GM23338 (cell line): ENCODE measurements at regions not wholly inside any gene's neighbourhood (a gene's known extent, or its start where the extent isn't known, plus 50 kb on each side); places are given as distances from the start of the nearest gene placed in this dataset.

Experiments used
- ATAC-seq: fragments of 200-7000 bp; cut with Tn5 transposase; 3 replicates; pipeline ENCODE4 v1.9.1; 2020
- DNase-seq: peaks from one replicate; pipeline ENCODE4 v3.0.0-alpha.2; 2015; ENCODE audit warnings: low spot score
- H2AFZ ChIP-seq: fragments of 200-600 bp; sonication (generic); 2 replicates; pipeline ENCODE4 v1.8.0; 2016; ENCODE audit warnings: antibody characterized with exemption, mild to moderate bottlenecking, moderate library complexity
- H3F3A ChIP-seq: fragments of 200-600 bp; sonication (generic); replicated peaks from 2 replicates; pipeline ENCODE4 v1.8.0; 2017; ENCODE audit warnings: antibody characterized with exemption, mixed run types, low read depth
- H3K27ac ChIP-seq: fragments of 200-600 bp; sonication (generic); 2 replicates; pipeline ENCODE4 v1.6.1; 2016; ENCODE audit warnings: low read depth
- H3K27me3 ChIP-seq: fragments of 200-600 bp; sonication (generic); 2 replicates; pipeline ENCODE4 v1.8.0; 2016; ENCODE audit warnings: mild to moderate bottlenecking, mixed run types, moderate library complexity; ENCODE audit not compliant: insufficient read depth
- H3K36me3 ChIP-seq: fragments of 200-600 bp; sonication (generic); 2 replicates; pipeline ENCODE4 v1.8.0; 2016; ENCODE audit warnings: mild to moderate bottlenecking; ENCODE audit not compliant: insufficient read depth
- H3K4me1 ChIP-seq: fragments of 200-600 bp; sonication (generic); 2 replicates; pipeline ENCODE4 v1.8.0; 2016; ENCODE audit warnings: mild to moderate bottlenecking, moderate library complexity; ENCODE audit not compliant: insufficient read depth
- H3K4me2 ChIP-seq: fragments of 200-600 bp; sonication (generic); 2 replicates; pipeline ENCODE4 v1.7.1; 2017; ENCODE audit warnings: mixed run types
- H3K4me3 ChIP-seq: fragments of 200-600 bp; sonication (generic); 2 replicates; pipeline ENCODE4 v1.6.1; 2016; ENCODE audit warnings: mixed run types
- H3K79me2 ChIP-seq: fragments of 200-600 bp; sonication (generic); replicated peaks from 2 replicates; pipeline ENCODE4 v1.8.0; 2017; ENCODE audit warnings: mild to moderate bottlenecking; ENCODE audit not compliant: insufficient read depth
- H3K9me2 ChIP-seq: fragments of 200-600 bp; sonication (generic); 2 replicates; pipeline ENCODE4 v1.8.0; 2017; ENCODE audit not compliant: insufficient read depth
- H4K20me1 ChIP-seq: fragments of 200-600 bp; sonication (generic); replicated peaks from 2 replicates; pipeline ENCODE4 v1.8.0; 2017; ENCODE audit warnings: mild to moderate bottlenecking; ENCODE audit not compliant: insufficient read depth
- H3K27ac Mint-ChIP-seq: 2 replicates; pipeline ENCODE4 v1.8.0; 2020; ENCODE audit warnings: inconsistent platforms, mild to moderate bottlenecking, moderate library complexity, mixed read lengths
- H3K27me3 Mint-ChIP-seq: 3 replicates; pipeline ENCODE4 v1.8.0; 2022; ENCODE audit warnings: low read depth, mild to moderate bottlenecking, moderate library complexity, mixed read lengths, inconsistent platforms; ENCODE audit not compliant: insufficient read depth, poor library complexity
- H3K36me3 Mint-ChIP-seq: 3 replicates; pipeline ENCODE4 v1.8.0; 2021; ENCODE audit warnings: low read depth, mild to moderate bottlenecking, inconsistent platforms, moderate library complexity, mixed read lengths
- H3K4me1 Mint-ChIP-seq: 3 replicates; pipeline ENCODE4 v1.8.0; 2020; ENCODE audit warnings: mild to moderate bottlenecking, inconsistent platforms, mixed read lengths
- H3K4me3 Mint-ChIP-seq: 3 replicates; pipeline ENCODE4 v1.8.0; 2021; ENCODE audit warnings: moderate library complexity, mild to moderate bottlenecking, inconsistent platforms, mixed read lengths
- H3K9me3 Mint-ChIP-seq: 3 replicates; pipeline ENCODE4 v1.8.0; 2020; ENCODE audit warnings: moderate library complexity, mild to moderate bottlenecking, inconsistent platforms, mixed read lengths
- CREB1 ChIP-seq: fragments of 250-450 bp; sonication (Bioruptor Pico); IDR thresholded peaks from 2 replicates; pipeline ENCODE4 v1.5.0; 2020; ENCODE audit warnings: low read depth, mild to moderate bottlenecking, moderate library complexity
- EZH2 ChIP-seq: fragments of 200-600 bp; sonication (generic); IDR thresholded peaks from one replicate; pipeline ENCODE4 v1.8.0; 2017; ENCODE audit warnings: antibody characterized with exemption, mild to moderate bottlenecking, low read depth; ENCODE audit not compliant: unreplicated experiment
- EZH2phosphoT487 ChIP-seq: fragments of 200-600 bp; sonication (generic); IDR thresholded peaks from one replicate; pipeline ENCODE4 v1.8.1; 2018; ENCODE audit warnings: antibody characterized with exemption; ENCODE audit not compliant: unreplicated experiment
- JUNB ChIP-seq: IDR thresholded peaks from one replicate; pipeline ENCODE4 v1.6.1; 2016; ENCODE audit warnings: antibody characterized with exemption; ENCODE audit not compliant: unreplicated experiment
- NANOG ChIP-seq: IDR thresholded peaks from 2 replicates; pipeline ENCODE4 v1.6.1; 2016; ENCODE audit warnings: antibody characterized with exemption, borderline replicate concordance
- POLR2AphosphoS5 ChIP-seq: IDR thresholded peaks from 2 replicates; pipeline ENCODE4 v1.6.1; 2016; ENCODE audit warnings: antibody characterized with exemption, low read depth
- STAT1 ChIP-seq: IDR thresholded peaks from one replicate; pipeline ENCODE4 v1.6.1; 2016; ENCODE audit warnings: antibody characterized with exemption; ENCODE audit not compliant: unreplicated experiment
- ZNF114 ChIP-seq: fragments of 250-450 bp; sonication (Bioruptor Pico); IDR thresholded peaks from 2 replicates; pipeline ENCODE4 v1.5.0; 2020; ENCODE audit warnings: mild to moderate bottlenecking, moderate library complexity
- ZNF331 ChIP-seq: fragments of 250-450 bp; sonication (Bioruptor Pico); IDR thresholded peaks from 2 replicates; pipeline ENCODE4 v1.5.0; 2020; ENCODE audit warnings: low read depth, mild to moderate bottlenecking, moderate library complexity
- ZNF462 ChIP-seq: fragments of 250-450 bp; sonication (Bioruptor Pico); IDR thresholded peaks from 2 replicates; pipeline ENCODE4 v1.5.0; 2020; ENCODE audit warnings: mild to moderate bottlenecking, moderate library complexity
- TF ChIP-seq, protein P1 (sequence below): IDR thresholded peaks from 2 replicates; pipeline ENCODE4 v1.6.1; 2016; ENCODE audit warnings: antibody characterized with exemption

DNA sequence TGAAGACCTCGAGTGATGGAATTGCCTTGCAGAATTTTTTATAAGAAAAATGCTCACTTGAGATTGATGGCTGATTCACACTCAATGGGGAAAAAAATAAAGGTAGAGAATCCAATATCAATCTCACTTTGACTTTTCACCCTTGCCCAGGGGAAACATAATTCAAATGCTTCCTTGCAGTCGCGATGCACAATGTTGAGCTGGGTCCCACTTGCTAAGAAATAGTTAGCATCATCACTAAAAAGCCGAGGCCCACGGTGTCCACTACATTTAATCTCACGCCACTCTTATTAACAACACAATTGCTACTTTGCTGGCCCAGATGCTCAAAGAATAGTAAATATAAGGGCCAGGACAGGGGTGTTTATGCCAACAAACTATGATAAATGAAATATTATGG is 223.4 kb downstream of the SPTSSA start:
- Histone ChIP-seq H3K27ac (no peak overlapping the region), H3K9me2 (no peaks in the 10 kb centered on the region), H4K20me1 (no peaks in the 10 kb centered on the region), H3K36me3 (no peaks in the 10 kb centered on the region), H3K79me2 (no peaks in the 10 kb centered on the region), H3K4me2 (no peak overlapping the region), H3K4me1 (no peaks in the 10 kb centered on the region), H2AFZ (no peak overlapping the region), H3K4me3 (no peak overlapping the region), H3K27me3 (no peaks in the 10 kb centered on the region), H3F3A (no peaks in the 10 kb centered on the region)
- TF ChIP-seq EZH2, result no peak
- TF ChIP-seq CREB1 (CRISPR knock-in tag), result no peak
- TF ChIP-seq EZH2phosphoT487, result no peak
- TF ChIP-seq ZNF114, result no peak
- TF ChIP-seq ZNF331 (CRISPR knock-in tag), result no peak
- TF ChIP-seq, protein P1, sequence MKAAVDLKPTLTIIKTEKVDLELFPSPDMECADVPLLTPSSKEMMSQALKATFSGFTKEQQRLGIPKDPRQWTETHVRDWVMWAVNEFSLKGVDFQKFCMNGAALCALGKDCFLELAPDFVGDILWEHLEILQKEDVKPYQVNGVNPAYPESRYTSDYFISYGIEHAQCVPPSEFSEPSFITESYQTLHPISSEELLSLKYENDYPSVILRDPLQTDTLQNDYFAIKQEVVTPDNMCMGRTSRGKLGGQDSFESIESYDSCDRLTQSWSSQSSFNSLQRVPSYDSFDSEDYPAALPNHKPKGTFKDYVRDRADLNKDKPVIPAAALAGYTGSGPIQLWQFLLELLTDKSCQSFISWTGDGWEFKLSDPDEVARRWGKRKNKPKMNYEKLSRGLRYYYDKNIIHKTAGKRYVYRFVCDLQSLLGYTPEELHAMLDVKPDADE, result no peak
- TF ChIP-seq STAT1, result no peak
- no peak for DNase-seq
- ATAC-seq, result no peak
- no peak overlapping the region for H3K4me3 Mint-ChIP-seq
- no peak overlapping the region for H3K27ac Mint-ChIP-seq
- no peaks in the 10 kb centered on the region for H3K36me3 Mint-ChIP-seq
- no peaks in the 10 kb centered on the region for H3K27me3 Mint-ChIP-seq
- no peaks in the 10 kb centered on the region for H3K4me1 Mint-ChIP-seq
- no peaks in the 10 kb centered on the region for H3K9me3 Mint-ChIP-seq

GRCh38 chr14:34237677-34238076 is 224.4 kb downstream of the SPTSSA start:
- DNase-seq (no peak), ATAC-seq (no peak)
- Mint-ChIP-seq H3K9me3 (no peaks in the 10 kb centered on the region), H3K27me3 (no peaks in the 10 kb centered on the region), H3K27ac (no peak overlapping the region), H3K4me1 (no peaks in the 10 kb centered on the region), H3K4me3 (no peak overlapping the region), H3K36me3 (no peaks in the 10 kb centered on the region)
- Histone ChIP-seq H4K20me1 (no peaks in the 10 kb centered on the region), H3K4me3 (no peak overlapping the region), H3K4me1 (no peaks in the 10 kb centered on the region), H2AFZ (no peak overlapping the region), H3K27ac (no peak overlapping the region), H3K27me3 (no peaks in the 10 kb centered on the region), H3K9me2 (no peaks in the 10 kb centered on the region), H3K79me2 (no peaks in the 10 kb centered on the region), H3F3A (no peaks in the 10 kb centered on the region), H3K4me2 (no peak overlapping the region), H3K36me3 (no peaks in the 10 kb centered on the region)
- no peak for TF ChIP-seq ZNF462
- no peak for TF ChIP-seq EZH2
- TF ChIP-seq NANOG, result no peak
- TF ChIP-seq CREB1 (CRISPR knock-in tag), result no peak
- no peak for TF ChIP-seq ZNF114
- TF ChIP-seq, protein P1, result no peak
- TF ChIP-seq EZH2phosphoT487, result no peak
- no peak for TF ChIP-seq STAT1
- no peak for TF ChIP-seq JUNB
- TF ChIP-seq POLR2AphosphoS5, result no peak
